Mesendoderm (in vitro differentiated cells): ENCODE measurements at regions not wholly inside any gene's neighbourhood (a gene's known extent, or its start where the extent isn't known, plus 50 kb on each side); places are given as distances from the start of the nearest gene placed in this dataset.

Source experiments
- DNase-seq: peaks from one replicate; pipeline ENCODE4 v3.0.0; 2013
- H2AK5ac ChIP-seq: 2 replicates; pipeline ENCODE4 v1.6.1; 2013; ENCODE audit warnings: low read length, inconsistent platforms
- H2BK120ac ChIP-seq: 2 replicates; pipeline ENCODE4 v1.6.1; 2013; ENCODE audit warnings: low read depth, mild to moderate bottlenecking, low read length, moderate library complexity, mixed read lengths
- H2BK15ac ChIP-seq: replicated peaks from 2 replicates; pipeline ENCODE4 v1.6.1; 2013; ENCODE audit warnings: low read depth, mild to moderate bottlenecking, moderate library complexity
- H2BK5ac ChIP-seq: 2 replicates; pipeline ENCODE4 v1.6.1; 2013; ENCODE audit warnings: low read length, inconsistent platforms
- H3K18ac ChIP-seq: 2 replicates; pipeline ENCODE4 v1.6.1; 2013; ENCODE audit warnings: mild to moderate bottlenecking, low read length, mixed read lengths
- H3K23ac ChIP-seq: one replicate; pipeline ENCODE4 v1.6.1; 2013; ENCODE audit warnings: low read length
- H3K27ac ChIP-seq: 2 replicates; pipeline ENCODE4 v1.5.1; 2013; ENCODE audit warnings: low read depth, mild to moderate bottlenecking, inconsistent platforms, low read length, moderate library complexity
- H3K27me3 ChIP-seq: 2 replicates; pipeline ENCODE4 v1.6.1; 2013; ENCODE audit warnings: low read length, control low read depth, mild to moderate bottlenecking, inconsistent platforms; ENCODE audit not compliant: insufficient read depth, poor library complexity
- H3K36me3 ChIP-seq: 2 replicates; pipeline ENCODE4 v1.6.1; 2013; ENCODE audit warnings: low read length, inconsistent platforms; ENCODE audit not compliant: control insufficient read depth, insufficient read depth
- H3K4ac ChIP-seq: one replicate; pipeline ENCODE4 v1.6.1; 2013; ENCODE audit warnings: low read depth, mild to moderate bottlenecking, low read length, moderate library complexity
- H3K4me1 ChIP-seq: 2 replicates; pipeline ENCODE4 v1.6.1; 2013; ENCODE audit warnings: low read depth, low read length, inconsistent platforms; ENCODE audit not compliant: control insufficient read depth
- H3K4me2 ChIP-seq: 2 replicates; pipeline ENCODE4 v1.6.1; 2013; ENCODE audit warnings: low read length
- H3K4me3 ChIP-seq: 2 replicates; pipeline ENCODE4 v1.5.1; 2013; ENCODE audit warnings: mild to moderate bottlenecking, low read length
- H3K56ac ChIP-seq: one replicate; pipeline ENCODE4 v1.6.1; 2013; ENCODE audit warnings: low read length
- H3K79me1 ChIP-seq: 2 replicates; pipeline ENCODE4 v1.6.1; 2013; ENCODE audit warnings: low read length, inconsistent platforms
- H3K79me2 ChIP-seq: 2 replicates; pipeline ENCODE4 v1.6.1; 2013; ENCODE audit warnings: mild to moderate bottlenecking, low read length; ENCODE audit not compliant: control insufficient read depth, insufficient read depth
- H3K9ac ChIP-seq: 2 replicates; pipeline ENCODE4 v1.6.1; 2013; ENCODE audit warnings: low read length, inconsistent platforms
- H4K5ac ChIP-seq: one replicate; pipeline ENCODE4 v1.6.1; 2013; ENCODE audit warnings: low read length
- H4K8ac ChIP-seq: one replicate; pipeline ENCODE4 v1.6.1; 2013; ENCODE audit warnings: low read depth, mild to moderate bottlenecking, control low read depth, low read length, moderate library complexity
- WGBS: extraction: QIAGEN DNeasy Blood & Tissue Kit; methylation state at CpG from one replicate; pipeline ENCODE4 v1.1.7; 2013; ENCODE audit warnings: low lambda C conversion rate, missing lambda C conversion rate; ENCODE audit not compliant: insufficient coverage; ENCODE audit errors: extremely low coverage; 5-methylcytosine and 5-hydroxymethylcytosine counted together

GRCh38 chr3:194941360-194941955 is 255.8 kb downstream of the FAM43A start:
- H3K79me1 ChIP-seq = no peaks in the 10 kb centered on the region
- H3K4me3 ChIP-seq = no peak overlapping the region
- no peak overlapping the region for H3K4me2 ChIP-seq
- H3K4ac ChIP-seq = no peak overlapping the region
- no peaks in the 10 kb centered on the region for H3K4me1 ChIP-seq
- H3K27me3 ChIP-seq = no peaks in the 10 kb centered on the region
- DNase-seq = no peak
- no CpG with 5 or more reads among the region's 9 CpGs for WGBS
- no peaks in the 10 kb centered on the region for H3K79me2 ChIP-seq
- no peak overlapping the region for H4K5ac ChIP-seq
- H2BK5ac ChIP-seq = no peak overlapping the region
- H2BK15ac ChIP-seq = no peak overlapping the region
- no peak overlapping the region for H3K27ac ChIP-seq
- H3K56ac ChIP-seq = no peak overlapping the region
- H4K8ac ChIP-seq = no peak overlapping the region
- H2AK5ac ChIP-seq = no peak overlapping the region
- H3K18ac ChIP-seq = no peak overlapping the region
- H3K9ac ChIP-seq = no peak overlapping the region
- H2BK120ac ChIP-seq = no peak overlapping the region
- H3K36me3 ChIP-seq = no peaks in the 10 kb centered on the region
- no peak overlapping the region for H3K23ac ChIP-seq

DNA sequence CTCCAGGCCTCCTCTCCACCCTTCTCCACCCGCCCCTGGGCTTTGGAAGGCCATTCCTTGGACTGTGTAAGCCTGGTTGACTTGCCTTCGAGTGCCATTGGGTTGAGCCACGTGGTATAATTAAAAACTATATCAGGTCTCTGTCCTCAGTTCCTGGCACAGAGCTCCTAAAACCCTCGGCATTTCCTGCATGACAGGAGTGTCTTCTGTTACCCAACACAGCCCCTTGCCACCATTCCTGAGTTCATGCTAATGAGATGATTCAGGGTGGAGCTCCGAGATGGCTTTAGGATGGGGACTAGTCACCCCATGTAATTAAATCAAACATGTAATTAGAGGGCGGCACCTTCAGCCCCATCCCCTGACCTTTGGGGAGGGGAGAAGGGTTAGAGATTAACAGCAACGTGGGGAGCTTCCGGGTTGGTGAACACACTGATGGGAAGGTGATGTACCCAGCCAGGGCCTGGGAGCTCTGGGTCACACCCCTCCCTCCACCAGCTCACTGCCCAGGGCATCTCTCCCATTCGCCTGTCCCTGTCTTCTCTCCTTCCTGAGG is 256.4 kb downstream of the FAM43A start:
- Histone ChIP-seq H3K4me3 (no peak overlapping the region), H3K4me2 (no peak overlapping the region), H2BK5ac (no peak overlapping the region), H3K9ac (no peak overlapping the region), H2BK15ac (no peak overlapping the region), H2BK120ac (no peak overlapping the region), H3K56ac (no peak overlapping the region), H2AK5ac (no peak overlapping the region), H3K79me2 (no peaks in the 10 kb centered on the region), H3K27me3 (no peaks in the 10 kb centered on the region), H3K4me1 (no peaks in the 10 kb centered on the region), H3K79me1 (no peaks in the 10 kb centered on the region), H3K27ac (no peak overlapping the region), H4K5ac (no peak overlapping the region), H3K18ac (no peak overlapping the region), H3K36me3 (no peaks in the 10 kb centered on the region), H3K23ac (no peak overlapping the region), H4K8ac (no peak overlapping the region), H3K4ac (no peak overlapping the region)
- no peak for DNase-seq
- WGBS = no CpG with 5 or more reads among the region's 9 CpGs

DNA sequence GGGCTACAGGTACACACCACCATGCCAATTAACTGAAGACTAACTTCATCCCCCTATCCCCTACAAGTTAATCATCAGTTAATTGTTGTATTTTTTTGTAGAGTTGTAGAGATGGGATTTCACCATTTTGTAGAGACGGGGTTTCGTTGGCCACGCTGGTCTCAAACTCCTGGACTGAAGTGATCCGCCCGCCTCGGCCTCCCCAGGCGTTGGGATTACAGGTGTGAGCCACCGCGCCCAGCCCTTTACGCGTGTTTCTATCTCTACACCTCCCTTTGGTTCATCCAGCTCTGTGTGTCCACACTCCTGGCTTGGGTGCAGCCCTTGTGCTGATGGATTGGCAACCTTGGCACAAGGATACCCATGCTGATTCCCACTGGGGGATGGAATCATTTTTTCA is 258.8 kb downstream of the FAM43A start:
- Histone ChIP-seq H3K36me3 (no peaks in the 10 kb centered on the region), H3K56ac (no peak overlapping the region), H3K79me1 (no peaks in the 10 kb centered on the region), H3K4ac (no peak overlapping the region), H3K4me3 (no peak overlapping the region), H3K27ac (no peak overlapping the region), H2BK120ac (no peak overlapping the region), H4K5ac (no peak overlapping the region), H3K4me1 (no peaks in the 10 kb centered on the region), H3K23ac (no peak overlapping the region), H3K9ac (no peak overlapping the region), H3K4me2 (no peak overlapping the region), H2BK5ac (no peak overlapping the region), H3K79me2 (no peaks in the 10 kb centered on the region), H3K18ac (no peak overlapping the region), H2AK5ac (no peak overlapping the region), H2BK15ac (no peak overlapping the region), H4K8ac (no peak overlapping the region), H3K27me3 (no peaks in the 10 kb centered on the region)
- no peak for DNase-seq
- no CpG with 5 or more reads among the region's 11 CpGs for WGBS

- no peak overlapping the region for H3K27ac ChIP-seq
- no peak overlapping the region for H2AK5ac ChIP-seq
- no peak overlapping the region for H3K4ac ChIP-seq
- no peak overlapping the region for H4K8ac ChIP-seq
- H3K4me1 ChIP-seq = no peaks in the 10 kb centered on the region
- no peak overlapping the region for H2BK5ac ChIP-seq
- H3K27me3 ChIP-seq = no peaks in the 10 kb centered on the region
- no peak overlapping the region for H3K23ac ChIP-seq
- H2BK15ac ChIP-seq = no peak overlapping the region
- no peak overlapping the region for H3K4me3 ChIP-seq
- no peak overlapping the region for H3K56ac ChIP-seq
- DNase-seq = no peak
- H3K79me1 ChIP-seq = no peaks in the 10 kb centered on the region
- no peak overlapping the region for H4K5ac ChIP-seq
- H3K9ac ChIP-seq = no peak overlapping the region
- no peak overlapping the region for H2BK120ac ChIP-seq
- 100% methylated on average over 1 of the region's 13 CpGs for WGBS
- H3K18ac ChIP-seq = no peak overlapping the region
- no peaks in the 10 kb centered on the region for H3K79me2 ChIP-seq
- no peak overlapping the region for H3K4me2 ChIP-seq
- H3K36me3 ChIP-seq = no peaks in the 10 kb centered on the region
These were observed 259.8 kb downstream of the FAM43A start for GRCh38 chr3:194945508-194945907.

GRCh38 chr3:194946091-194946490 is 260.4 kb downstream of the FAM43A start:
- no peaks in the 10 kb centered on the region for H3K27me3 ChIP-seq

GRCh38 chr3:194949592-194949991 is 263.9 kb downstream of the FAM43A start:
- no peak overlapping the region for H3K27ac ChIP-seq
- H3K9ac ChIP-seq = no peak overlapping the region
- H4K8ac ChIP-seq = no peak overlapping the region
- no peak overlapping the region for H3K4me3 ChIP-seq
- H3K18ac ChIP-seq = no peak overlapping the region
- H3K4ac ChIP-seq = no peak overlapping the region
- no peak overlapping the region for H3K56ac ChIP-seq
- no peak overlapping the region for H3K23ac ChIP-seq
- H2BK15ac ChIP-seq = no peak overlapping the region
- no peaks in the 10 kb centered on the region for H3K4me1 ChIP-seq
- H2BK120ac ChIP-seq = no peak overlapping the region
- no peaks in the 10 kb centered on the region for H3K27me3 ChIP-seq
- H4K5ac ChIP-seq = no peak overlapping the region
- H3K36me3 ChIP-seq = no peaks in the 10 kb centered on the region
- no peak overlapping the region for H2AK5ac ChIP-seq
- no peak overlapping the region for H2BK5ac ChIP-seq
- no peaks in the 10 kb centered on the region for H3K79me2 ChIP-seq
- H3K4me2 ChIP-seq = no peak overlapping the region
- no CpG with 5 or more reads among the region's 3 CpGs for WGBS
- no peaks in the 10 kb centered on the region for H3K79me1 ChIP-seq
- no peak for DNase-seq

More at GRCh38 chr3:194946091-194946490, 260.4 kb downstream of the FAM43A start:
- Histone ChIP-seq H3K18ac (no peak overlapping the region), H2BK5ac (no peak overlapping the region), H3K36me3 (no peaks in the 10 kb centered on the region), H3K56ac (no peak overlapping the region), H3K79me1 (no peaks in the 10 kb centered on the region), H3K79me2 (no peaks in the 10 kb centered on the region), H2AK5ac (no peak overlapping the region), H3K27ac (no peak overlapping the region), H4K5ac (no peak overlapping the region), H3K4me3 (no peak overlapping the region), H3K23ac (no peak overlapping the region), H2BK15ac (no peak overlapping the region), H3K4ac (no peak overlapping the region), H3K4me1 (no peaks in the 10 kb centered on the region), H3K9ac (no peak overlapping the region), H3K4me2 (no peak overlapping the region), H2BK120ac (no peak overlapping the region), H4K8ac (no peak overlapping the region)
- DNase-seq = no peak
- WGBS = no CpG with 5 or more reads among the region's 9 CpGs
